Pons (tissue), 1 donor: ENCODE measurements at regions not wholly inside any gene's neighbourhood (a gene's known extent, or its start where the extent isn't known, plus 50 kb on each side); places are given as distances from the start of the nearest gene placed in this dataset.
A peak's percentile ranks its signal among the peaks of the same experiment; 100 is the strongest.

Source experiments
- DNase-seq: peaks from one replicate; pipeline ENCODE4 v3.0.0-alpha.2; 2016; ENCODE audit warnings: low spot score

DNA sequence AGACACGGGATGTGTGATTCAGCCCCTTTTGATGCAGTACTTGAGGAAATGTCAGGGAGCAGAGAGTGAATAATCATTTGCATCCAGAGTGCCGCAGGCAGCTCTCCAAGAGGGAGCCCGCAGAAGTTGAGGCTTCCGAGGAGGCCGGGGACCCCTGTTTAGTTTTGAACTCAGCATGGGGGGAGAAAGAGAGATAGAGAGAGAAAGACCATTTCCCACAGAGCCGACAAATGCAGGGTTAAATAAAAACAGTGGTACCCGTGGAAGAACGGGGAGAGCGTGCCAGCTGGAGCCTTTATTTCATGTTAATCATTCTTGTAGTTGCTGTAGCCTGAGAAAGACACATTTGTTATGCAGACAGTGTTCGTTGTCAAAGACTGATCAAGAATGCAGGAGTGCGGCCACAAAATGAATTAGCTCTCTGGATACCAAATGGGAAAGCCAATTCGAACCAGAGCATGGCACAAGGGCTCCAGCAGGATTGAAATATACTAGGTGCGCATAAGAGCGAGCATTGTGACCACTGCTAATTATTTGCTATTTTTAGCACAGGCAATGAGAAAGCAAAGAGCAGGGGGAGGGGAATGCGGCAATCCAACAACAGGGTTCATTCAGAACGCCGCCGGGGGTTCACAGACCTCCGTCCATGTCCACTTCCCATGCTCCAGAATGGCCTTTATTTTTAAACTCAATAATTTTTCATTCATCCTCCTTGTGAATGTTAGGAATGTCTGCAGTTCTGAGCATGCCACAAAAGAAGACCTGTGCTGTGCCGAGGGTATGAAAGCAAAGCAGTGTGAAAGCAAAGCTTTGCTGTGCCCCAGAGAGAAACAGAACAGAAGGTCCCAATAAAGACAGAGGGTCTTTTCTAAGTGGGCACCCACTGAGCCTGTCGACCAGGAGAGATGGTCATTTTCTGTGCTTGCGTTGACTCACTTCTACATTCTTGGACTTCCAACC, 243.9 kb upstream of the VCX3A start:
- peak; percentile 88 for DNase-seq

DNA sequence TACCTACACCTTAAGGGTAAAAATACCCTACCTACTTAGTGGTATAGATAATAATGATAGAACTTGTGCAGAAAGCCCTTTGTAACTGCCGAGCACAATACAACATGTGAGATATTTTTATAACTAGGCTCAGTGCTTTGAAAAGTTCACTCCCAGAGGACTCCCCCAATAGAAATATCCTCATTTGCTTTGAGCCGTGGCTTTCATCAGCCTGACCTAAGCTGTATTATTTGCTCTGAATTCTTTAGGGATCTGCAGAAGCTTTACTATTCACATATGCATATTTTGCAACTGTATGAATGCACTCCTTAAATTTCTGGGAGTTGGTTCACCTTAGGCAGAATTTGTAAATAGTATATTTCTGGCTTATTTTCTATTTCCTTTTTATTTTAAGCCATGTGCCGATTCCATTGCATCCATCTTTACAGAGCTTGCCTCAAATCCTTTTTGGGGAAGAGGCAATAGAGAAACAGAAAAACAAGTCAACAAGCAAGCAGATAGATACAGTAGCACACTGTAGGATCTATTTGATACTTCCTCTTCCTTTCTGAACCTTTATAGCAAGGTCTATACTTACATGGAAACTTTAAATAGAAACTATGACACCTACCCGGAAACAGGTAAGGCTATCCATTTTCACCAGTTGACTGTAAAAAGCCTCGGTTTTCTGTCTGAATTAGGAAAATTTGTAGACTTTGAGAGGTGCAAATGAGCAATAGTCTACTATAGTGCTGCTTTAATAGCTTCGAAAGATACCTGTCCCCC, 242.5 kb upstream of the VCX3A start:
- DNase-seq = no peak

DNA sequence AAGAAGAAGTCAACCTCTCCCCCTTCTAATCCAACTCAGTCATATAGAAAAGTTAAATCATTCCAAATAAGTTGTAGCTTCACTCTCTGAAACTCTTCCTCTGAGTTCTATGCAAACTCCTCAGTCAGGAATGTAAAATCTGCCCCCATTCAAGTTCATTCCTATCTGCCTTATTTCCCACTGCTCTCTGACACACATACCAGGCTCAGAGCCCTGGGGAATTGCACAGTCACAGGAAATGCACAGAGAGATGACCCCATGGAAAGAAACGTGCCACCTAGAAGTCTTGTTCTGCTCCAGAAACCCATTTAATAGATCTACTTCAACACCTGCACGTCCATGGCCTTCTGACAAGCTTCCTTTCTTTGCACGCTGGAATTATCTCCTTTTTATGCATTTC, 236.0 kb upstream of the VCX3A start:
- no peak for DNase-seq

DNA sequence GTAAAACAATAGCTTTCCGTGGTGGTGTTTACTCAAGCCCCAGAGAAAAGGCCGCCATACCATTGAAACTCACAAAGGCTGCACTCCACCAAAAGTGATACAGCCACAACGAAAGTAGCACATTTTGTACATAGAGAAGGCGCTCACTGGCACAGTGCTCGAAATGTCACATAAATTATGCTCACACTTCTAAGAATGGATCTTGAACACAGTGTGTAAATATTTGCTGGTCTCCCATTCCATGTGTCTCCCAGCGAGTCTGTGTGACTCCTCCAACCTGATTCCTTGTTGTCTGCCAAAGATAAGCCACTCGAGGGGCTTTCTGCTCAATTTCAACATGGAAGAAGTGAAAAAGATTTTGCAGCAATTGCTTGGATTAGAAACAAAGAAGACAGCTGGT, 234.0 kb upstream of the VCX3A start:
- DNase-seq = no peak

DNA sequence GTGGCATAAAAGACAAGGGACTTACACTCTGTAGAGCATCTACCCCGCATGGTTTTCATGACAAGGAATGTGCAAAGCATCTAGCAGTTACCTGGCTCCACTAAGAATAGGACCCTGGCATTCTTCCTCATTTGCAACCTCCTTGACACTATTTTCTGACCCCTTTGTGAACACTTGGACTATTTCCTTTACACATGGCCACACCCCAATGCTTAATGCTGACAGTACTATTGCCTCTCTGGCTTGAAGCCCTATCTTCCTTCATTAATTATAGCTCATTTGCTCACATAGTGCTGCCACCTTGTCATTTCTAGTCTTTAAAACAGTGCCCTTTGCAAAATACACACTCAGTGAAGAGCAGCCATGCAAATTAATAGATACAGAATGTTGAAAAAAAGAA, 226.3 kb upstream of the VCX3A start:
- DNase-seq = no peak

DNA sequence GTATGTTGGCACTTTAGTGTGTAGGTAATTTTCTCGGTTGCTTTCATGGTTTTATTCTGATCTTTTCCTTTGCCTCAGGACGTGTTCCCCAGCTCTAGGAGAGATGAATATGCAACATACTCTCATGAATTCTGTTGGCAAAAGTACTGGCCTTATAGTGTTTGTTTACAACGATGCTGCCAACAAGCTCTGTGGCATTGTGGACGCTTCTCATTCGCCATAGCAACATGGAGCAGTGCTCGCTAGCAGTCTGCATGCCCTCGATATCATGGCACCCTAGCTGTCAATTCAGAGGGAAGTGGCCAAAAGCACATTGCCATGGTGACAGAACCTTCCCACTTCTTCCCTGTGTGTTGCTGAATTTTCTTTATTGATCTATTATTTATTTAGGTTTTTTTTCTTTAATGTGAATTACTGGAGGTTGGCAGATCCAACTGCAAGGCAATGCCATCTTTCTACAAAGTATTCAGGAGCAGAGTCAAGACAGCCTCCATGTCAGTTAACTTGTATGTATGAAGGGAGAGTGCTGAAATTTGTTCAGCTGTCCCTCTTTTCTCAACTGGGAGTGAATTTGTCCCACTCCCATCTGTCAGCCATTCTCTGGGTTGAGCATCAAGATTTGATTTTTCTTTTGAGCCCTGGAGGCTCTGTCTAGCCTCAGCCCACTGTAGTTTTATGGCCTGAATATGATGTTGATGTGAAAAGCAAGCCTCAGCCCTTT, 224.9 kb upstream of the VCX3A start:
- DNase-seq = no peak

DNA sequence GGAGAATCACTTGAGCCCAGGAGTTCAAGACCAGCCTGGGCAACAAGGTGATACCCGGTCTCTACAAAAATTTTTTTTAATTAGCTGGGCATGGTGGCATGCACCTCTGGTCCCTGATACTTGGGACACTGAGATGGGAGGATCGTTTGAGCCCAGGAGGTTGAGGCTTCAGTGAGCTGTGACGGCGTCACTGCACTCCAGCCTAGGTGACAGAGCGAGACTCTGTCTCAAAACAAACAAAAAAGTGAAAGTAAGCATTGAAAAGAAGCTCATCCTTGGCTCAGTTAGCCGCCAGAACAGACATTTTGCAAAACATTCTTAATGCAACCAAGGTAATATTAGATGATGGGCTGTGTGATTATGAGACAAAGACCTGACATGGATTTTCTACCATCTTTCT, 223.3 kb upstream of the VCX3A start:
- DNase-seq = no peak

DNA sequence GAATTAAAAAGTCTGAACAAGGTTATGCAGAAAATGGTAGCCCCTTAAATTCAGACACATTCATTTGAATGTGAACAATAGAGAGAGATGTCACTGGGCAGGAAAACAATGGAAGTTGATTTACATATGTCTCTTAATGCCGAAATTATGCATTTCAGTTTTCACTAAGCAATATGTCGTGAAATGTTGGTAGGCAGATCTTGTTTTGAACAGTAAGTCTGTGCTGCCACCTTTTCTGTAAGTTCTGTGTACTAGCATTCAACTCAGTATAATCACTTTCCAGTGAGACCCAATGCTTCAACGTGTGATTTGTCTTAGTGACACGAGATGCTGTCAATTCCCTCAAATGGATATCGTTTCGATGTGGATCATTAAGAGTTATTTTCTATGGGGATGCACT, 222.7 kb upstream of the VCX3A start:
- no peak for DNase-seq

DNA sequence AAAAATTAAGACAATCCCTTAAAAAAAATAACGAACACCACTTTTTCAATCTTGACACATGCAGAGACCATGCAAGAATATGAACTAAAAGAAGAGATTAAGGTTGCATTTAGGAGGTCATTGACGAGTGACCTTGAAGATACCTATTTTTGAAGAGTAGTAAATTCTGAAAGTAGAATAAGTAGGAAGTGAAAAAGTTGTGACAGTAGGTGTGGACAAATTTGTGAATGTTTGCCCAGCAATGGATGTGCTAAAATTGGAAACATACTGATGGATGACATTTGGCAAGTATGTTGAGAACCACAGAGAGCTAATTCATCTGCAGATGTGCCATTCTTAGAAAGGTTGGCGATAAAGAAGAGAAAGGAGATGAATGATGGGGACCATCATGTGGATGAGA, 213.7 kb upstream of the VCX3A start:
- DNase-seq = no peak

DNA sequence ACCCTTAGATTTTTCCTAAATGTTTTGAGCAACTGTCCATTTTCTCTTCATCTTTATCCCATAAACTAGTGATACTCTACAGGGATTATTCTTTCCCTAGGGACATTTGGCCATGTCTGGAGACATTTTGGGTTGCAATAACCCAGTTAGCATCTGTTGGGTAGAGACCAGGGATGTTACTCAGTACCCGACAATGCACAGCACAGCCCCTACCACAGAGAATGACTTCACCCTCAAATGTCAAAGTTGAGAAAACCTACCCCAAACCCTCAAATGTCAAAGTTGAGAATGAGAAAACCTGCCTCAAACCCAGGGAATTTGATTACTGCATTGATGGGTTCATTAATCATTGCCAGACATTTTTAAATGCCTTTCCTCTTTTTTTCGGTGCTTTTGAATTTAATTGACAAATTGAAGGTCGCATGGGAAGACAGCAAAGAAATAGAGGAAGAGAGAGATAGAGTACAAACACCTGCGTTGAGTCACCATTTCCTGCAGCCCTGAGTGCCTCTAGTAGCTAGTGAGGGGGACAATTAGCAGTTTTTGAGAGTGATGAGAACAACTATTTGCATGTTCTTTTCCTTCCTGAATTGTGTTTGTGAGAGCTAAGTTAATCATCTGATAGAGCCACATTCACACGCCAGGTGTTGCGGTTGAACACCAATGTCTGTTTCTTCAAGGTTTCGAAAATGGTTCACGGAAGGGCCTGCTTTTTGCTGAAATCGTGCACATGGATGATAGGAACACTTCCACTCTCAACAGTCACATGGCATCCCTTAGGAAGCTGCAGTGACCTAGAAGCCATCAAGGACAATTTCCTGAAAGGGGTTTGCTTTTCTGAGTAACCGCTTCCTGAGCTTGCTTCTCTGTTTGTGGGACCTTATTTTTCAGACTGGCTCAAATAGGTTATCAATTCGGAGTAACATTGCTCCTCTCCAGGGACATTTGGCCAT, 203.9 kb upstream of the VCX3A start:
- no peak for DNase-seq

DNA sequence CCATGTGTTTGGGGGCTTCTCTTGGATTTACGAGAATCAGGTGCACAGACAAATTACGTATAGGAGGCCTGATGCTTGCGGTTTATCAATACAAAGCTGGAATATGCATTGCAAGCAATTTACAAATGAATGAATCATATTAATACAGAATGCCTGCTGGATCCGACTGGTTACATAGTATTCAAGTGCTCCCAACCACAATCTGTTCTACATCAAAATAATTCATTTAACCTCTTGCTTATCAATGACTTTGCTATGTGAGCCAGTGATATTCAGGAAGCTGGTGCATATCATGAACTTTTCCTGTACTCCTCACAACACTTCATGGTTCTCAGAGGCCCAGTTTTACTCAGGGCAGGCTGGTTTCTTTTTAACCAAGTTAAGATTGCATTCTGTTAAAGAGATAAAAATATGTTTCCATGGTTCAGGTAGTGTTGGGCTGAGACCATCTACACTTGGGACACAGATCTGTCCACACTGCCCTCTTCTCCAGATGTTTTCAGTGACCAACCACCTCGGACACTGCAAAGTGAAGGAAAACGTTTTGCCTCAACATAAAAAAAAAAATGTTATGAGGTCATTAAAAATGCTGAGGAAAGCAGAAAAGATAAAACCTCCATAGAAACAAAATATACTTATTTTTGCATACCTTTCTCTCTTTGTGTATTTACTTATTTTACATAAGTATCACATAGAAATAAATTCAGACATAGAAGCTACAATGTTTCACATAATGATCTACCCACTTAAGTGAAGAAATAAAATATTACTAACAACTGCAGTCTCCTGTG, 200.1 kb upstream of the VCX3A start:
- no peak for DNase-seq

DNA sequence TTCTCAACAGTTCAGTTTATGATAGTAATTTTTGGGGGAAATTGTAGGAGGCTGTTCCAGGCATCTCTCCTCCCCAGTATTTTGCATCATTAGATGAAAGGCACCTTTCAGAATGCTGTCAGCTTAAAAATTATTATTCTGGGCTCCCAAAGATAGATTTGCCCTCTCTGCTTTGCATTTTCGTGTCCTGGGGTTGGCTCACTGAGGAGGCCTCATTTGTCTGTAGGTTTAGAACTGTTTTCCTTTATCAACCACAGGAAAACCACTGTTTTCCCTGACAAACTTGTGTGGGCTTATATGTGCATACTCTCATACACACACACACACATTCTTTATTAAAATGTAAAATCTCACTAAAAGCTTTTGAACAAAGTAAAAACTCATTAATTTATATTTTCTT, 197.2 kb upstream of the VCX3A start:
- no peak for DNase-seq

DNA sequence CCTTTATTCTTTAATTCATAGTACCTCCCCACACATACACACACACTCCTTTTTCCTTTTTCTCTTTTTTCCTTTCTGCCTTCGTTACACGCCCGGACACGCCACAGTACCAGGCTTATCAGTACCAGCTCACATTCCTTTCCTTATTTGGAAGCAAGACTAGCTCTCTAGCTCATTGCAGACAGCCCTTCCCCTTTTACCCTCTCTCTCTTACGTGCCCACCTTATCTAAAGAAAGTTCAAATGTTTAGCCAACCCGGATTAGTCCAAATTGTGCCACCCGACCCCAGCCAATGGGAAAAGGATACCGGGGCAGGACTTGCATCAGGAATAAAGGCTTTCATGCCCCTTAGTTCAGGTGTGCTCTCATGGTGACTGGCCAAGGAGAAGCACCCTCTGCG, 194.7 kb upstream of the VCX3A start:
- no peak for DNase-seq

DNA sequence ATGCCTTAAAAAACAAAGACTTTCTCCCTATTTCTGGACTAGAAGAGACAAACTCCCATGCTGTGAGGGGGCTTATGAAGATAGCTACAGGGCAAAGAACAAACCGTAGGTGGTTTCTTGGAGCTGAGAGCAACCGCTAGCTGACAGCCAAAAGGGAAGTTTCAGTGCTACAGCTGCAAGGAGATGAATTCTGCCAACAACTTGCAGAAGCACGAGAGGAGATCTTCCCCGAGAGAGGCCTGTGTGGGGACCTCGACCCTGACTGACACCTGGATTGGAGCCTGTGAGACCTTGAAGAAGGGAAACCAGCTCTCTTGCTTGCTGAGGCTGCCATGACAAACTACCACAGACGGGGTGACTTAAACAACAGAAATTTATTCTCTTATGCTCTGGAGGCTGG, 183.8 kb upstream of the VCX3A start:
- DNase-seq = no peak

DNA sequence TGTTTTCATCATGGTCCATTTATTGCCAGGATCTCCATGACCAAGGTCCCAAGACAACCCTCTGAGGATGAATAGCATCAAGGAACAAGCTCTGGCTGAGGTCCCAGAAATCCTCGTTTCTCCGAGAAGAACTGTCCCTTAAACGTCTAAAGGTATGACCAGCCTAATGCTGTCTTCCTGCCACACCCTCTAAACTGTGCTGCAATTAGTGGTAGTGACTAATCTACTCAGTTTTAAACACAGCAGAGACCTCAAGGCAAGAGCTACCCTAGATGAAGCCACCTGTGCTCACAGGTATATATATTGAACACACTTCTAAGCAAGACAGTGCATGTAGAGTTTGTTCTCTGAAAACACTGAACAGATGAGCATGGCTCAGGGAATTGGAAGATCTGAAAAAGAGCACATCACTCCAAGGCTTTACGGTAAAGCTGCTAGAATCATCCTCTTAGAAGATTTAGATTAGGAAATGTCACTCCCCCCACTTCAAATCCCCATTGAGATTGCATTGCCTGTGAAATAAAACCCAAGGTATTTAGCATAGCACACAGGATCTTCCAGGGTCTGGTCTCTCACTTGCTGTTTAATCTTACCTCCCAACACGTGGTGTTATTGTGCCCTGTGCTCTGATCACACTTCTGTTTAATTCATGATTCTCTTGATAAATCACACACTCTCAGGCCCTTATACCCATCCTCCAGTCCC, 173.9 kb upstream of the VCX3A start:
- no peak for DNase-seq

DNA sequence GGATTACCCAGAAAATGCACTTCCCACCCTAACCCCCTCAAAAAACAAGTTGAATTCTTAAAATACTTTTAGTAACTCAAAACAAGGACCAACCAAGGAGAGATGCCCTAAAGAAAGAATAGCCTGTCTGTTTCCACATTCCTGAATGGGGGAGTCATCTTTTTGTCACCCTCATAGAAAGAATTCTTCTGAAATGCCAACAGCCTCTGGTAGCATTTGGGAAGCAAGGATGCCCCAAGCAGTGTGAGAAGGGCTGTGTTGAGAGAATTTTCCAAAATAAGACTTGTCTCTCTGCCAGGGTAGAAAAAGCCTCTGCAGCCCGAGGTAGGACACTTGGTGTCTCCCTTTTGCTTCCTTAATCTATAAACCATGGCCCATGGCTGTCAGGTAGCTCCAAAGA, 173.1 kb upstream of the VCX3A start:
- DNase-seq = peak; percentile 1

DNA sequence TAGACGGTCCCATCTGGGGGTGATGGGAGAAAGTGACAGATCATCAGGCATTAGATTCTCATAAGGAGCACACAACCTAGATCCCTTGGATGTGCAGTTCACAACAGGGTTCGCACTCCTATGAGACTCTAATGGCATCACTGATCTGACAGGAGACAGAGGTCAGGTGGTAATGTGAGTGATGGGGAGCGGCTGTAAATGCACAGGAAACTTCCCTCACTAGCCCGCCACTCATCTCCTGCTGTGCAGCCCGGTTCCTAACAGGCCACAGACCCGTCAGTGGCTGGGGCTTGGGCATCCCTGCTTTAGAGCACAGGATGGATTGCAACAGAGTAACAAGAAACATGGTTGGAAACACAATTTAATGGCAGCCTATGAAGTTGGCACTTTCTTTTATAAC, 172.6 kb upstream of the VCX3A start:
- DNase-seq = no peak

DNA sequence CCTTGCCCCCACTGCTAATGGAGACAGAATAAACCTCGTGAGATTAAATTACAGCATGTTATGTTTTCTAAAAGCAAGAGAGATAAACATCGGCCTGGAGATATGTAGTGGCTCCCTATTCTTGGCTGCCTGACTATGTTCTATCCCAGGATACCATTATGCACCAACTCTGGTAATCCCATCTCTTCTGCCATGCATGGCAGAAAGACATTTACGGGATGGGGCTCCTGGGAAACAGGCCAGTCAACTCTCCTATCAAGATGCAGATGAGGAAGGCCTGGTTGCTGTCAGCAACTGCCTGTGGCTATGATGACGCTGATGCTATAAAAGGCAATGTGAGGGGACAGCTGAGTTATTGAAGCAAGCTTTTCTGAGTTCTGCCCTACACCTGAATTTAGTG, 166.2 kb upstream of the VCX3A start:
- no peak for DNase-seq

DNA sequence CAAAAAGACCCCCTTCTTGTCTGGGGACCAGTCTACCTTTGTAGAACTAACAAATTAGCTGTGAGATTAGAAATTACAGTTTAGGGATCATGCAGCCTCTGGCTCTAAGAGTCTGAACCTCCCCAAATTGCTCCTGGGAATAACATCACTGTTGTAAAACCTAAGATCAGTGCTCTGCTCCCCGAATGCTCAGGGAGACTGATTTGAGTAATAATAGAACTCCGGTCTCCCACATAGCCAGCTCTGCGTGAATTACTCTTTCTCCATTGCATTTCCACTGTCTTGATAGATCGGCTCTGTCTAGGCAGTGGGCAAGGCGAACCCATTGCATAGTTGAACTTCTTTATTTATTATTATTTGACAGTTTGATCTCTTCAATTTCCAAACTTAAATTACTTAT, 160.8 kb upstream of the VCX3A start:
- no peak for DNase-seq

DNA sequence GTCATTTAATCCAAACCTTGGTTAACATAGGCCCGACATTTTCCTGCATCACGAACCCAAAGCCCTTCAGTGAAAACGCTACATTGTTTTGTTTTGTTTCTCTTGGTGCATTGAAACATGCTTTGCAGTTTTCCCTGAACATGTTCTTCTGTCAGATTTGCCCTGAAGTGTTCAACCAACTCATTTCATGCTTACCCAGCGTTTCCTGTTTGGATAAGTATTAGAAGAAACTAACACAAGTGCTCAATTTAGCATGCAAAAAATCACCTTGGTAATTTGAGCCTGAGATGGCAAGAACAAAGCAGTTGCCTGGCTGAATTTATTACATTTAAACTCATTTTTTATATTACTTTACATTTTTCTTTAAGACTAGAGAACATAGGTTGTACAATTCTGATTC, 160.1 kb upstream of the VCX3A start:
- DNase-seq = no peak
